ENCODE measurements at regions not wholly inside any gene's neighbourhood (a gene's known extent, or its start where the extent isn't known, plus 50 kb on each side); places are given as distances from the start of the nearest gene placed in this dataset.

DNA sequence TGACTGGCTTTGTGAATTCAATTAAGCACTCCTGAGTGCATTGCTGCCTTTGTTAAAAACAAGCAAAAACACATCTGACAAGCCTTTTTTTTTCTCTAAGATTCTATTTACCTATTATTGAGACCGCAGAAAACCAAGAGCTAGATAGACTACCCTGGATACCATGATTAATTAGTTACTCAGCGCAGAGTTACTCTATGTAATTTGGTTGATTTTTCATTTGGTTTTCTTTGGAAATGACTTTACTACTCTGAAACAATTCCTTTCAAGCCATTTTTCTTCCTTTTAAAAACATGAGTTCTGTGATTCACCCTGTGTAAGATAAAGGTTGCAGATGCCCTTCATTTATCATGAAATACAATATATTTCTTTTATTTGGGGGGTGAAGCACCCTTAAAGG, 421.6 kb upstream of the PIK3R1 start:
- TF ChIP-seq, protein P1, sequence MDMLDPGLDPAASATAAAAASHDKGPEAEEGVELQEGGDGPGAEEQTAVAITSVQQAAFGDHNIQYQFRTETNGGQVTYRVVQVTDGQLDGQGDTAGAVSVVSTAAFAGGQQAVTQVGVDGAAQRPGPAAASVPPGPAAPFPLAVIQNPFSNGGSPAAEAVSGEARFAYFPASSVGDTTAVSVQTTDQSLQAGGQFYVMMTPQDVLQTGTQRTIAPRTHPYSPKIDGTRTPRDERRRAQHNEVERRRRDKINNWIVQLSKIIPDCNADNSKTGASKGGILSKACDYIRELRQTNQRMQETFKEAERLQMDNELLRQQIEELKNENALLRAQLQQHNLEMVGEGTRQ (CRISPR knock-in tag; IDR thresholded peaks at IDR 0.05), result no peak
- TF ChIP-seq NR2C2 (CRISPR knock-in tag; IDR thresholded peaks at IDR 0.05), result no peak
- TF ChIP-seq, protein P2, sequence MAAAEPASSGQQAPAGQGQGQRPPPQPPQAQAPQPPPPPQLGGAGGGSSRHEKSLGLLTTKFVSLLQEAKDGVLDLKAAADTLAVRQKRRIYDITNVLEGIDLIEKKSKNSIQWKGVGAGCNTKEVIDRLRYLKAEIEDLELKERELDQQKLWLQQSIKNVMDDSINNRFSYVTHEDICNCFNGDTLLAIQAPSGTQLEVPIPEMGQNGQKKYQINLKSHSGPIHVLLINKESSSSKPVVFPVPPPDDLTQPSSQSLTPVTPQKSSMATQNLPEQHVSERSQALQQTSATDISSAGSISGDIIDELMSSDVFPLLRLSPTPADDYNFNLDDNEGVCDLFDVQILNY (CRISPR knock-in tag; IDR thresholded peaks at IDR 0.05), result no peak
- TF ChIP-seq, protein P3, sequence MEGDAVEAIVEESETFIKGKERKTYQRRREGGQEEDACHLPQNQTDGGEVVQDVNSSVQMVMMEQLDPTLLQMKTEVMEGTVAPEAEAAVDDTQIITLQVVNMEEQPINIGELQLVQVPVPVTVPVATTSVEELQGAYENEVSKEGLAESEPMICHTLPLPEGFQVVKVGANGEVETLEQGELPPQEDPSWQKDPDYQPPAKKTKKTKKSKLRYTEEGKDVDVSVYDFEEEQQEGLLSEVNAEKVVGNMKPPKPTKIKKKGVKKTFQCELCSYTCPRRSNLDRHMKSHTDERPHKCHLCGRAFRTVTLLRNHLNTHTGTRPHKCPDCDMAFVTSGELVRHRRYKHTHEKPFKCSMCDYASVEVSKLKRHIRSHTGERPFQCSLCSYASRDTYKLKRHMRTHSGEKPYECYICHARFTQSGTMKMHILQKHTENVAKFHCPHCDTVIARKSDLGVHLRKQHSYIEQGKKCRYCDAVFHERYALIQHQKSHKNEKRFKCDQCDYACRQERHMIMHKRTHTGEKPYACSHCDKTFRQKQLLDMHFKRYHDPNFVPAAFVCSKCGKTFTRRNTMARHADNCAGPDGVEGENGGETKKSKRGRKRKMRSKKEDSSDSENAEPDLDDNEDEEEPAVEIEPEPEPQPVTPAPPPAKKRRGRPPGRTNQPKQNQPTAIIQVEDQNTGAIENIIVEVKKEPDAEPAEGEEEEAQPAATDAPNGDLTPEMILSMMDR (IDR thresholded peaks at IDR 0.05), result no peak
- TF ChIP-seq, protein P4, sequence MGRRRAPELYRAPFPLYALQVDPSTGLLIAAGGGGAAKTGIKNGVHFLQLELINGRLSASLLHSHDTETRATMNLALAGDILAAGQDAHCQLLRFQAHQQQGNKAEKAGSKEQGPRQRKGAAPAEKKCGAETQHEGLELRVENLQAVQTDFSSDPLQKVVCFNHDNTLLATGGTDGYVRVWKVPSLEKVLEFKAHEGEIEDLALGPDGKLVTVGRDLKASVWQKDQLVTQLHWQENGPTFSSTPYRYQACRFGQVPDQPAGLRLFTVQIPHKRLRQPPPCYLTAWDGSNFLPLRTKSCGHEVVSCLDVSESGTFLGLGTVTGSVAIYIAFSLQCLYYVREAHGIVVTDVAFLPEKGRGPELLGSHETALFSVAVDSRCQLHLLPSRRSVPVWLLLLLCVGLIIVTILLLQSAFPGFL (CRISPR knock-in tag; IDR thresholded peaks at IDR 0.05; ENCODE audit: borderline replicate concordance), result no peak
- TF ChIP-seq CREB1 (CRISPR knock-in tag; IDR thresholded peaks at IDR 0.05), result no peak
- TF ChIP-seq, protein P5, sequence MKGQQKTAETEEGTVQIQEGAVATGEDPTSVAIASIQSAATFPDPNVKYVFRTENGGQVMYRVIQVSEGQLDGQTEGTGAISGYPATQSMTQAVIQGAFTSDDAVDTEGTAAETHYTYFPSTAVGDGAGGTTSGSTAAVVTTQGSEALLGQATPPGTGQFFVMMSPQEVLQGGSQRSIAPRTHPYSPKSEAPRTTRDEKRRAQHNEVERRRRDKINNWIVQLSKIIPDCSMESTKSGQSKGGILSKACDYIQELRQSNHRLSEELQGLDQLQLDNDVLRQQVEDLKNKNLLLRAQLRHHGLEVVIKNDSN (CRISPR knock-in tag; IDR thresholded peaks at IDR 0.05), result no peak
- TF ChIP-seq ZNF423 (CRISPR knock-in tag; IDR thresholded peaks at IDR 0.05), result no peak
- no peak for TF ChIP-seq ATF1 (CRISPR knock-in tag; IDR thresholded peaks at IDR 0.05)
- TF ChIP-seq, protein P6, sequence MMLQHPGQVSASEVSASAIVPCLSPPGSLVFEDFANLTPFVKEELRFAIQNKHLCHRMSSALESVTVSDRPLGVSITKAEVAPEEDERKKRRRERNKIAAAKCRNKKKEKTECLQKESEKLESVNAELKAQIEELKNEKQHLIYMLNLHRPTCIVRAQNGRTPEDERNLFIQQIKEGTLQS (CRISPR knock-in tag; conservative IDR thresholded peaks at IDR 0.05), result no peak
- TF ChIP-seq KAT7 (CRISPR knock-in tag; IDR thresholded peaks at IDR 0.05; ENCODE audit: borderline replicate concordance), result no peak
- no peak for TF ChIP-seq ELF4 (CRISPR knock-in tag; IDR thresholded peaks at IDR 0.05; ENCODE audit: low read depth)
- TF ChIP-seq, protein P7, sequence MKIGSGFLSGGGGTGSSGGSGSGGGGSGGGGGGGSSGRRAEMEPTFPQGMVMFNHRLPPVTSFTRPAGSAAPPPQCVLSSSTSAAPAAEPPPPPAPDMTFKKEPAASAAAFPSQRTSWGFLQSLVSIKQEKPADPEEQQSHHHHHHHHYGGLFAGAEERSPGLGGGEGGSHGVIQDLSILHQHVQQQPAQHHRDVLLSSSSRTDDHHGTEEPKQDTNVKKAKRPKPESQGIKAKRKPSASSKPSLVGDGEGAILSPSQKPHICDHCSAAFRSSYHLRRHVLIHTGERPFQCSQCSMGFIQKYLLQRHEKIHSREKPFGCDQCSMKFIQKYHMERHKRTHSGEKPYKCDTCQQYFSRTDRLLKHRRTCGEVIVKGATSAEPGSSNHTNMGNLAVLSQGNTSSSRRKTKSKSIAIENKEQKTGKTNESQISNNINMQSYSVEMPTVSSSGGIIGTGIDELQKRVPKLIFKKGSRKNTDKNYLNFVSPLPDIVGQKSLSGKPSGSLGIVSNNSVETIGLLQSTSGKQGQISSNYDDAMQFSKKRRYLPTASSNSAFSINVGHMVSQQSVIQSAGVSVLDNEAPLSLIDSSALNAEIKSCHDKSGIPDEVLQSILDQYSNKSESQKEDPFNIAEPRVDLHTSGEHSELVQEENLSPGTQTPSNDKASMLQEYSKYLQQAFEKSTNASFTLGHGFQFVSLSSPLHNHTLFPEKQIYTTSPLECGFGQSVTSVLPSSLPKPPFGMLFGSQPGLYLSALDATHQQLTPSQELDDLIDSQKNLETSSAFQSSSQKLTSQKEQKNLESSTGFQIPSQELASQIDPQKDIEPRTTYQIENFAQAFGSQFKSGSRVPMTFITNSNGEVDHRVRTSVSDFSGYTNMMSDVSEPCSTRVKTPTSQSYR (CRISPR knock-in tag; IDR thresholded peaks at IDR 0.05), result no peak

Measured in WTC11 (cell line).